ENCODE measurements at regions not wholly inside any gene's neighbourhood (a gene's known extent, or its start where the extent isn't known, plus 50 kb on each side); places are given as distances from the start of the nearest gene placed in this dataset.

DNA sequence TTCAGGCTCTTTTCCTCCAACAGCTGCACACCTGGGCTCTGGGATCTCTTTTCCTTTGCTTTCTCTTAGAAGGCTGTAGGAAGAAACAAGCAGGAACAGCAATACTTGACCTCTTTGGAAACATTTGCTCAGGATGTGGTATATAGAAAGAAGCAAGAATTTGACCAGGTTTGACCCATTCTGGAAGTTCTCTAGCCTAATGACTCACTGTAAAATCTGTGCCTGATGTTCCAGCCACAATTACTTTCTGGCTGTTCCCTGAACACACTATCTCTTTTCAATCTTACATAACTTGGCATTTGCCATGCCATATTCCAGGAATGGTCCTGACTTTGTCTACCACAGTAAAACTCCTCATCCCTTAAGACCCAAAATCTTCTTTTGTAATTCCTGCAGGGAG, 419.9 kb upstream of the DAB1 start:
- no peak for TF ChIP-seq POLR2A (IDR thresholded peaks at IDR 0.05; ENCODE audit: borderline replicate concordance, extremely low read depth, insufficient read depth, insufficient read length)
- TF ChIP-seq SP1 (IDR thresholded peaks at IDR 0.05; ENCODE audit: low read depth) = no peak
- TF ChIP-seq TCF7L2 (IDR thresholded peaks at IDR 0.05; ENCODE audit: borderline replicate concordance, extremely low read depth, insufficient read depth, insufficient read length) = no peak
- TF ChIP-seq EZH2 (IDR thresholded peaks at IDR 0.05) = no peak
- TF ChIP-seq, protein P1, sequence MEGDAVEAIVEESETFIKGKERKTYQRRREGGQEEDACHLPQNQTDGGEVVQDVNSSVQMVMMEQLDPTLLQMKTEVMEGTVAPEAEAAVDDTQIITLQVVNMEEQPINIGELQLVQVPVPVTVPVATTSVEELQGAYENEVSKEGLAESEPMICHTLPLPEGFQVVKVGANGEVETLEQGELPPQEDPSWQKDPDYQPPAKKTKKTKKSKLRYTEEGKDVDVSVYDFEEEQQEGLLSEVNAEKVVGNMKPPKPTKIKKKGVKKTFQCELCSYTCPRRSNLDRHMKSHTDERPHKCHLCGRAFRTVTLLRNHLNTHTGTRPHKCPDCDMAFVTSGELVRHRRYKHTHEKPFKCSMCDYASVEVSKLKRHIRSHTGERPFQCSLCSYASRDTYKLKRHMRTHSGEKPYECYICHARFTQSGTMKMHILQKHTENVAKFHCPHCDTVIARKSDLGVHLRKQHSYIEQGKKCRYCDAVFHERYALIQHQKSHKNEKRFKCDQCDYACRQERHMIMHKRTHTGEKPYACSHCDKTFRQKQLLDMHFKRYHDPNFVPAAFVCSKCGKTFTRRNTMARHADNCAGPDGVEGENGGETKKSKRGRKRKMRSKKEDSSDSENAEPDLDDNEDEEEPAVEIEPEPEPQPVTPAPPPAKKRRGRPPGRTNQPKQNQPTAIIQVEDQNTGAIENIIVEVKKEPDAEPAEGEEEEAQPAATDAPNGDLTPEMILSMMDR (IDR thresholded peaks at IDR 0.05 in 2 of 3, conservative IDR thresholded peaks at IDR 0.05 in 1 of 3; ENCODE audit: borderline replicate concordance in 1 of 3, insufficient read depth in 1 of 3, low read depth in 2 of 3, low read length in 2 of 3) = no peak
- TF ChIP-seq, protein P2, sequence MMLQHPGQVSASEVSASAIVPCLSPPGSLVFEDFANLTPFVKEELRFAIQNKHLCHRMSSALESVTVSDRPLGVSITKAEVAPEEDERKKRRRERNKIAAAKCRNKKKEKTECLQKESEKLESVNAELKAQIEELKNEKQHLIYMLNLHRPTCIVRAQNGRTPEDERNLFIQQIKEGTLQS (IDR thresholded peaks at IDR 0.05) = no peak
